GM18520 (cell line): ENCODE measurements at regions not wholly inside any gene's neighbourhood (a gene's known extent, or its start where the extent isn't known, plus 50 kb on each side); places are given as distances from the start of the nearest gene placed in this dataset.

Experiments
- ATAC-seq: cut with Tn5 transposase; IDR thresholded peaks from one replicate; pipeline ENCODE4 v1.9.1; 2021; ENCODE audit not compliant: unreplicated experiment

DNA sequence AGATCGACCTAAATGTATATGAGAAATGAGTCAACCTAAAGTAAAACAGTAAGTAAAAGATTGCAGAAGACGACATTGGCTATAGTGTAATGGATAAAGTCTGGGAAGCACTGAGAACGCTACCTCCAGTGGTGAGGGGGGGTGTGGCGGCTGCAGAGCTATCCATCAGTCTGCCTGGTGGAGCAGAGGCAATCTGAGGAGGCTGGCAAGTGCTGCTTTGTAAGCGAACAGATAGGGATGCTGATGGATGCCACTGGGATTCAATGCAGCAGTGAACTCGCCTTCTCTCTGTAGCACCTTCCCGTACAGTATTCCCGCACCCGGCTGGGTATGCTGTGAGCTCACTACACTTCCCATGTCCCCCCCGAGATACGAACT is 261.5 kb downstream of the NSG2 start:
- no peak for ATAC-seq

DNA sequence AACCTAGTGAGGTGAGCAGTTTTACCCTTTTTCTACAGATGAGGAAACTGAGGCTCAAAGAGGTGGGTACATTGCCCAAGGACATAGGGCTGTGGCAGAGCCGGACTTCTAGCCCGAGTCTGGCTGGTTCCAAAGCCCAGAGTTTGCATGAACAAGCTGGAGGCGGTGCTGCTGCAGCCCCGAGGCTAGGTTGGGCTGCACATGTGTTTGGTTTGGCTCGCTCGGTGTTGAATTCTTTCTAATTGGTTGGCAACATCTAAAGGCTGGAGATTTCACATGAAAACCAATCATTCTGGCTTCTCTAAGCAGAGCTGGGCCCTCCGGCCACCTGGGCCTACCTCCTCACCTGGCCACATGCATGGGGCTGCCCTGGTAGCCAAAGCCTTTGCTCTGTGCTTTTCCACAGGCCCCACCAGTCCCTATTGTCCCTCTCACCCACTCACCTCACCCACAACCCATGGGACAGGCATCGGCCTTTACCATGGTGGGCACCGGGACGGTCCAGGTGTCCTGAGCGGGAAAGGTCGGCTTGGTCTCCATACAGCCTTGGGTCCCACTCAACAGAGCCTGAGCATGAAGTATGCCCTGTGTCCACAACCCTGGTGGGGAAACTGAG is 262.3 kb downstream of the NSG2 start:
- no peak for ATAC-seq

DNA sequence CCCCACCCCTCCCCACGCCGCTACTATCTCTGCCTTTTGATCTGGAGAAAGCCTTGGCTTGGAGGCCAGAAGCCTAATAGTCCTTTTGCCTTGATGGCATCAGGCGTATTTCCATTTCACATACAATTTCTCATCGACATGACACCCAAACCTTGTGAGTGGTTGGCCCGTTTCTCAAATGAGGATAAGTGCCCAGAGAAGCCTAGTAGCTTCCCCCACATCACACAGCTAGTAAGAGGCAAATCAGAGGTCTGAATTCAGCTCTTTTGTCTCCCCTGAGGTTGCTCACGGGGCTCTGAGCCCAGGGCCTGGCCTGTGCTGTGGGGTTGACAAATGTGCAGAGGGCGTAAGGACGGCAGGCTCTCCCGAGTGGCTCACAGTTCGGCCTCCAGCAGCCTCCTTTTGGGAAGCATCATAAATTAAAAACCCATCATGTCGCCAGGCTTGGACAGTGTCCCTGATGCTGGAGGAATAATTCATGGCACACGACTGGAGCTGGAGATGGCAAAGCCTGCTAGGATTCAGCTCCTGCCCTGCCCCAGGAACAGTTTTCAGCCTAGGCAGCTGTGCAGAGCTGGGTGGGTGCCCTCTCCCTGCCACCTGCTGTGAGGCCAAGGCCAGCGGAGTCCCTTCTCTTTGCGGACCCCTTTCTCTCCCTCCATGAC is 263.8 kb downstream of the NSG2 start:
- ATAC-seq, result no peak

DNA sequence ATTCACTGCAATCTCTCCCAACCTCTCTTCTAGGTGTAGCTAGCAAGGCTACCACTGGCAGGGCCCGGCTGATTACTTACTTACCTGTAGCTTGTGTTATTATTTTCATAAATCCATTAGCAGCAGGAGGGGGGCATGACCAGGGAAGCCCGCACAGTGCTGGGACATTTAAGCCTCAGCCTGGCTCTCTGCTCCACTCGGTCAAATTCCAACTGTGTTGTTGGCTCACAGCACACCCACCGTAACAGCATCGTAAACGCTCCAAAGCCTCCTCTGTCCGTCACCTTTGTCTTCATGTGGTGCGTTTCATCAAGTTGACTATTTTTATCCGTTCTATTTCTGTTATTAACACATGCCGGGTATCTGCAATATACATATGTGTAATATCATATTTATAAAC is 264.7 kb downstream of the NSG2 start:
- ATAC-seq, result no peak

DNA sequence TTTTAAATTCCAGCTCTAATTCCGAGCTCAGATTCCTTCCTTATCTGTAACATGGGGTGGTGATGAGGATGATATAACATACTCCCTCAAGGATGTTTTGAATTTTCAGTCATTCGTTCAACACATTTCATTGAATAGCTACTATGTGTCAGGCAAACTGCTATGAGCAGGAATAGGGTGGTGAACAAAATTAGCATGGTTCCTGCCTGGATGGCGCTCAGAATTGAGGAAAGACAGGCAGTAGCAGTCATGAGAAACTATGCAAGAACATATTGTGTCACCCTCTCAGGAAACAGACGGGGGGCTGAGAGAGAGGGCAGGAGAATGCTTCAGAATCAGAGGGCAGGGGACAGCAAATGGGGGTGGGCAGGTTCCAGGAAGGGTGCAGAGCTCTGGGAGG is 265.2 kb downstream of the NSG2 start:
- no peak for ATAC-seq

DNA sequence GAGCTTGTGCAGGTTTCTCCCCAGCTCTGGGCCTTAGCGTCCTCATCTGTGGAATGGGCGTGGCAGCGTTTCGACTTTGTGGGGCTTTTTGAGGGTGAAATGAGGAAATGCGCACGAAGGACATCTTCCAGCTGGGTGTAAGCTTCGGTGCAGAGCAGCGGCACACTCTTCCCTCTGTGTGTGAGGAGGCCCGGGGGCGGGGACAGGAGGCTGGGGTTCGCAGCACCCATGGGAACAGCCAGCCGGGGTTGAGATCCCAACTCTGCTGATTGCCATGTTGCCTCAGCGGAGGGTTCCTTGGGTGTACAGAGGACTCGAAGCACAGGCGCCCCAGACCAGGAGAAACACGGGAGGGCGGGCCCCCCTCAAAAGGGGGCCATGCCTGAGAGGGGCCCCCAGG is 265.6 kb downstream of the NSG2 start:
- no peak for ATAC-seq

DNA sequence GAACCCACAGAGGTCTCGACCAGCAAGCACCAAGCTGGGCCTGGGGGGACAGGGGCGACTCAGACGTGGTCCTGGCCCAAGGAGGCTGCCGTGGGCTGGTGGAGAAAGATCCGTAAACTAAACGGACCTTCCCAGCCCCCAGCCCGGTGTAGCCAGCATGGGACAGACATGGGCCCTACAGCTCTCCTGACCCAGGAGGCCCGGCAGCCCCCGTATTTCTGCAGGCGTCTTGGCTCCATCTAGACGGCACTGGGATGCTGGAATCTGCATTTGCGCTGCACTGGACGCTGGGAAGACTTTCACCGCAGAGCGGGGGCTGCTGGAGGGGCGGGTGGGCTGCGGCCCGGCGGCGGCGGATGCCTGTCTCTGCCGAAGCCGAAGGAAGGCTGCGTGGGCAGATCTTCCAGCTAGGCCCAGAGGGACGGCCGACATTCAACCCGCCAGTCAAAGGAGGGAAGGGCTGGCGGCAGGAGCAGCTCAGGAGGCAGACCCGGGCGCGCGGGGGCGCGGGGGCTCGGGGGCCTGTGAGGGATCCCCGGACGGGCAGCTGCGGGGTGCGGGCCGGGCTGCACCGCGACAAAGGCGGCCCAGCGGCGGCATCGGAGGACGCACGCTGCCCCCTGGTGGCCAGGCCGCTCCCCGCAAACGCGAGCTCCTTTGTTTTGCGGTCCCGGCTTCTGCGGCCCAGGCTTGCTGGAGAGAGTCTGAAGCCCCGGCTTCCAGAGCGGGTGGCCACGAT is 266.2 kb downstream of the NSG2 start:
- no peak for ATAC-seq

DNA sequence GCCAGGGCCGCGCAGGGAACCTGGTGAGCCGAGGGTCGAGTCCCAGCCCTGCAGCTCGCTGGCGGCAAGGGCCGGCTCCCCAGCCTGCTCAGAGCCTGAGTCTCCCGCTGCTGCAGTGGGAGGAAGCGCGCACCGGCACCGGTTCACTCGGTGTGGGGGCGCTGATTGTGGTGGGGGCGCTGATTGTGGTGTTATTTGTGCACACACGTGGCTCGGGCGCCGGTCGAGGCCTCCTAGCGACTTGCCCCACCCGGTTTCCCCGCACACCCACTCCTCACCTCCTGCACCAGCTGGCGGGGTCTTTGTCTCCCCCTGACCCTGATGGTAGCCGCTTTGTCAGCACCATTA is 266.7 kb downstream of the NSG2 start:
- no peak for ATAC-seq

DNA sequence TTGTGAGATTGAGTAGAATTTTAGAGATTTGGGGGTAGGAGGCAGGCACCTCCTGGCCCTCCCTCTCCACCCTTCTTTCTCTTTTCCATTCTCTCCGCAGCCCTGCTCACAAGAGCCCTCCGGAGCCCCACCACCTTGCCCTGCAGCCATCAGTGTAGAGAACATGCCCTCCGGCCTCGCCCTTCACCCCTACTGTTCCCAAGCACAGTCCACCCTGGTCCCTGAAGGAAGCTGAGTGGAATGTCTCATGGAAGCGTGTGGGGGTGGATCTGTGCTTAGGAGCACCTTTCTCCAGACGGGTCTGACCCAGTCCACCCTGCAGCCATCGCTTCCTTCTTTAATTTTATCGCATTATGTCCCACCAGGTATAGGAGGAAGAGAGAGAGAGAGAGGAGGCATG is 267.1 kb downstream of the NSG2 start:
- ATAC-seq, result no peak

DNA sequence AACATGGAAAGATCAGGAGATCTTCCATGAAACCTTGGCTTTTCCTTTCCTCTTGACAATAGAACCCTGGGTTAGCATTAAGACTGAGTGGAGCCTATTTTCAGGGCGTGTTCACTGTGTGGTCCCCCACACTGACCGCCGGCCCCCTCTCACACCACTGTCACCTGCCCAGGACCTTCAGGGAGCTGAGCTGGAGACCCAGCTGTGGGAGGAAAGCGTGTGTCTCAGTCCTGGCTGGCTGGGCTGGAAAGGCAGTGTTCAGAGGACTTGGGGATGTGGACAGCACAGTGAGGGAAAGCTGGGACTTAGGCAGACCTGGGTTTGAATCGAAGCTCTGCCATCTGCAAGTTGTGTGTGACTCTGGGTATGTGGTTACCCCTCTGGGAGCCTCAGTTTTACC is 268.1 kb downstream of the NSG2 start:
- ATAC-seq, result no peak

DNA sequence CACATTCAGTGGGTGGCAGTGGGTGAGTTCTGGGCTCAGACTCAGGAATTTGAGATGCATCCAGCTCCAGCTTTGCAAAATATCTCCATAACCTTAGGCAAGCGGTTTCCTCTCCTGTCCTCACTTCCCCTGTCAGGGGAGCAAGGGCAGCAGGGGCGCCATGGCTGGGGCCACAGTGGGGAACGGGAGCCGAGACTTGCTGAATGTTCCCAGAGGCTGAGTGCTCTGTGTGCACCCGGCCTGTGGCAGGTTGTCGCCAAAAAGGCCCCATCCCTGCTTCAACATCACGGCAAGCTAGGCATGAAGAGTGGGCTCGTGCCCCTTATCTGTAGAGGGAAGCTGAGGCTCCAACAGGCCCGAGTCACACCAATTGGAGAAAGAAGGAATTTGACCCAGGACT is 268.8 kb downstream of the NSG2 start:
- ATAC-seq, result no peak

DNA sequence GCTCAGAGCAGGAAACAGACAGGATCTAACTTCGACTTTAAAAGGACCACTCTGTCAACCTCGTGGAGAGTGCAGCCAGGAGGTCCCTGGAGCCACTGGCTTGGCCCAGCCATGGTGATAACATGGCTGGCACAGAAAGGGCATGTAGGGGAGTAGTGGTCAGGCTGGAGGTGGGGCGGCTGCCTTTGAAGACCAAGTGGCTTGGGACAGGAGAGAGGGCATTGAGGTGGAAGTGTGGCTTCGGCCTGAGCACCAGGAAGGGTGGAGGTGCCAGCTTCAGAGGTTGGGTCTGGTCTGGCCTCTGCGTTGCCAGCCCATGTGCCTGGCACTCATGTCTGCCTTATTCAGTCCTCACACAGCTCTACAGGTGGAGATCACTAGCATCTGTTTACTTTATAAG is 270.0 kb downstream of the NSG2 start:
- no peak for ATAC-seq

DNA sequence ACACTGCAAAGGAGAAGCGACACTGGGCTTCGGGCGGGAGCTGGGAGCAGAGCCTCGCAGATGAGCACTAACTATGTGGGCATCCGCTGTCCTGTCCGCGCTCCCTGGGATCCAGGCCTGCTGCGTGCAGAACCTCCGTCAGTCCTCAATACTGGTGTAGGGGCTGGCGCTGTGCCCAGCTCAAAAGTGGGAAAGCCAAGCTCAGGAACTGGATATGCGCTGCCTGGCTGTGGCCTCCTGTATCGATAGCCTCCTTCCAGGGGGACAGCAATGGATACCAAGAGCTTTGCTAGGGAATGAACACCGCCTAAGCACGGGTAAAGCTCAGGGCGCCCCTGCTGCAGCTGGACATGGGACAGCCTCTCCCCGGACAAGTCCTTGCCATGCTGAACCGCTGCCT is 270.4 kb downstream of the NSG2 start:
- no peak for ATAC-seq

DNA sequence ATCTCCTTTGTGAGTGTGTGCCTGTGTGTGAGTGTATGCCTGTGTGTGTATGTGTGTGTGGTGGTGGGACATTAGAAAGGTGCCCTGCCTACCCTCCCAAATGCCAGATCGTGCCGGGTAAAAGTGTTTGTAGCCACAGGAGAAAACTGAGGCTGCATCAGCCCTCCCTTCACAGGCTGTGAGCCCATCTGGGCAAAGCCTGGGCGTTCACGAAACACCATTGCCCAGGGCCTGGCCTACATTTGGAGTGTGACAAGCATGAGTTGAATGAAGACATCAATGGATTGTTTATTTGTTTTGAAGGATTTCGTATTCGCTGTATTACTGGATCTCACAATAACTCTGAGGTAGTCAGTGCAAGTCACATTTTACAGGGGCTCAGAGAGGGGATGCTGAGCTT is 270.8 kb downstream of the NSG2 start:
- no peak for ATAC-seq

DNA sequence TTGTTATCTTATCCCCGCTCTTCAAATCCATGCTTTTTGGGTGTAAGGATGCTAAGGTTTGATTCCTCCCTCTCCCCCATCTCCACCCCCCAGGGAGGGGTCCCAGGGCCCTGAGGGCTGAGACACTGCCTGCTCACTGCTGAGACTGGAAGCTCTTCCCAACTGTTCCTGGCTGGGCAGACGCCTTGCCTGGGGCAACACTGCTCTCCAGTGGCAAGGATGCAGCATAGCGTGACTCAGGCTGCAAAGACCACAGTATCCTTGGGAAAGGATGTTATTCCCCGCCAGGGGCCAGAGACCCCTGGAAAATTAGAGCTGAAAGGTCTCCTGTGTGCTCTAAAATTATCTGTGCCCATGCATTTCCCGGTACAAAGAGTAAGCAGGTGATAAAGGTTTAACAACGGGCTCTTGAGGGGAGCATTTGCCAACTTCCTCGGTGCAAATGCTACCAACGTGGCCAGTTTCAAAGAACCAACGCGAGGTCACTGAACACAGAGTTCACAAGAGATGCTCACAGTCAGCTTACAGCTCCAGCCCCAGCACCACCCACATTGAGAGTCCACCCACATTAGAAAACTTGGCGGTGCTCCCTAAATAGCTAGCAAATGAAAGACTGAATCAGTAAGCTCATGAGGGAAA is 271.9 kb downstream of the NSG2 start:
- no peak for ATAC-seq

DNA sequence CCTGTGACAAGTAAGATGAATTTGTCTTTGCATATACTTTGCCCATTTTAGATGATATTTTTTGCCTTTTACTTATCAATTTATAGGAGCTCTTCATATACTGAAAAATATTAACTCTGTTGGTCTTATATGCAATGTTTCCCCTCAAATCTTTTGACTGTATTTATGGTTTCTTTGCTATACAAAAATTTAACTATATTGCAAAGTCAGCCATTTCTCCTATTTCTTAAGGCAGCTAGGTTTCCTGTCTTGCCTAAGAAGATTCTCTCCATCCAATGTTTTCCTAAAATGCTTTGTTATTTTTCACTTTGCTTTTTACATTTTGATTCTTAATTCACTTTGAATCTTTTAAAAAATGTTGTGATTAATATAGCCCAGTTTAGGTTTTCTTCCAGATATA is 273.1 kb downstream of the NSG2 start:
- no peak for ATAC-seq

DNA sequence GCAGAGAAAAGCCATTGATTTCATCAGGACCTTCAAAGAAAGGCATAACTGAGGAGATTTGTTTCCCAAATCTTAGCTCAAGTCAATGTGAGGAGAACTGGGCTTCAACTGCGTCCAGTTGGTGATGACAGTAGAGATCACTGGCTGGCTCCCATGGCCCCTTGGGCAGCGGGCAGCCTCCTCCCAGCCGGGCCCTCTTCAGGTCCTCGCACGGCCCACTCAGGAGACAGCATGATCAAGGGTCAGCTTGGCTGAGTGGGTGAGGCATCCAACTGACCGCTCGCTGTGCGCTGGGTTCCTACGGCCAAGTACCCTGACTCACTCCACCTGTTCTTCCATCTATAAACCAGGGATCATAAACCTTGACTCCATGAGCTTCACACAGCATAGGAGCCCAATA is 274.0 kb downstream of the NSG2 start:
- ATAC-seq, result no peak

DNA sequence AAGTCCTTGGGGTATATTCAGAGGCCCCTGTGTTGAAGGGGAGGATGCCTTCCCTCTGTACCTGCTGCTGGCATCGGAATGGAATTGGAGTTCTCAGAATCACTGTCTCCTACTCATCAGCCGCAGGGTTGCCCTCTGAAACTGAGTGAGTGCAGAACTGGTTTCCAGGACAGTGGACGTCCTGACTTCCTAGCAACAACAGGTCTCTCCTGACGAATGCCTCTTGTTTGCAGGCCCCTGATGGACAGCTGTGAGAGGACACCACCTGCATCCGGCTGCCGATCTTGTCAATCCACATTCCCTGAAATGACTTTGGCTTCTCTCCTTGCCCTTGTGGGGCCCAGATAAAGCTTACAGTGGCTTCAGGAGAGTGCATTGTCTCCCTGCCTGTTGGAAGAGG is 274.5 kb downstream of the NSG2 start:
- ATAC-seq, result no peak

DNA sequence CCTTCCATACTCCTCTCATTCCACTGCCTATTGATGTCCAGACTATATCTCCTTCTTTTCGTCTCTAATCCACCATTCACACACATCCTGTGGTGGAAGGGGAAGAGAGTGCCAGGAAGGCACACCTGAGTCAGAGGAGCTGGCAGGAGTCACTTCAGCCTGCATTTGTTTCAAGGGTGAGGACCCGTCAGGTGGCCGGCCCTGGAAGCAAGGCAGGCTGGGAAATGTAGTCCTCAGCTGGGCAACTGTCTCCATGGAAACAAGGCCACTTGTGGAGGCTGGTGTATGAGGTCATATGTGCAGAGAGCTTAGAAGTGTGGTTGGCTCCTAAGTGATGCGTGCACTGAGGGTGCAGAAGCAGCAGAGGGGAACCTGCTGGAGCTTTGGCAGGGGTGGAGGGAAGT is 278.4 kb downstream of the NSG2 start:
- no peak for ATAC-seq

DNA sequence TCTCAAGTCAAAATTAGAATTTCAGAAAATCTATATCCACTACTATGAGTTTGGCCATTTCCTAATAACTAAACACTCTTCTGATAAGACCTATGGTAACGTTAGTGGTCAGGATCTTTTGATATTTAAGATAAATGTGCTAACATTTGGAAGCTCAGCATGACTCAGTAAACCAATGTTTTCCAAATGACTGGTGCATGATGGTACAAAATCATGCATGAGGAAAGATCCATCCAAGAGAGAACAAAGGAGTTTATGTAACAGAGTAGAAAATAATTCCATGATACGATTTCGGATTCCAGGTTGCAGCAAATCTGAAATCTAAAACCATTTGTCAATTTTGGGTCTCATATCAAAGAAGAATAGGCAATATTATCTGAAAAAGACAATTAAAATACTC is 279.2 kb downstream of the NSG2 start:
- no peak for ATAC-seq

DNA sequence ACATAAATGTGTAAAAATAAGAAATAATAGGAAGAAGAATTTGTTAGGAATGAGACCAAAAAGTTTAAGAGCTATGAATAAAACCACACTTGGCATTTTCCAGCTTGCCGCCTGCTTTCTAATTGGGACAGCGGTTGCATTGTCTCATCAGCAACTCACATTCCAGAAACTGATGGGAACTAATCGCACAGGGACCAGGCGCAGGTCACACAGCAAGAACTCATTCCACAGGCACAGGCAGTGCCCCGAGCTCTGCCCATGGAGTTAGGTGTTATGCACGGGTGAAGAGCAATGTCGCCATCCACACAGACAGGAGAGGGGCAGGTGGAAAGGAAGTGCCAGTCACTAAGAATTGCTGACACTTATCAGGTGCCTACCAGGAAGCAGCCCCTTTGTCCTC is 279.9 kb downstream of the NSG2 start:
- ATAC-seq, result no peak

DNA sequence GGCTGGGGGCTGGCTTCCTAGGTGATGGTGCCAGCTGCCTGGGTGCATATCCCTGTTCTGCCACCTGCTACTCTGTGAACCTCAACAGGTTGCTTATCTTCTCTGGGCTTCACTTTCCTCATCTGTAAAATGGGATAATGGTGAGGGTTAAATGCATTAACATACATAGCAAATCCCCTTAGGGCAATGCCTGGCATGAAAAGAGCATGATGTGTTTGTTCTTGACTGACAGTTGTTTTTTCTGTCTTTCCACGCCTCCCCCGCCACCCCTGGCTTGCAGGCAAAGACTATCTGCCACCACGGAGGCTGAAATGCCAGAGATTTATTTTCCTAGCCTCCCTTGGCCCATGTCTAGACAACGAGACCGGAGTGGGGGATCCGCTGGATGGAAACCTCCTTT is 280.5 kb downstream of the NSG2 start:
- ATAC-seq, result no peak
